Activated B cell treated with CpG ODN at 0.5 μM for 24 hours (primary cell): ENCODE measurements at regions not wholly inside any gene's neighbourhood (a gene's known extent, or its start where the extent isn't known, plus 50 kb on each side); places are given as distances from the start of the nearest gene placed in this dataset.

Source experiments
- ATAC-seq: fragments of 200-7000 bp; cut with Tn5 transposase; one replicate; pipeline ENCODE4 v1.10.0; 2021; ENCODE audit warnings: low read depth, mild to moderate bottlenecking, moderate library complexity
- CTCF ChIA-PET: fragments of 350-600 bp; sonication (Branson Sonifier 250); formaldehyde crosslinking; loops from one replicate; lab custom pipeline; 2021; ENCODE audit warnings: antibody characterized with exemption; lab: Charles Lee
- POLR2A ChIA-PET: fragments of 350-600 bp; sonication (Branson Sonifier 250); formaldehyde crosslinking; loops from one replicate; lab custom pipeline; 2021; ENCODE audit warnings: antibody characterized with exemption; lab: Charles Lee
- DNase-seq: peaks from one replicate; pipeline ENCODE4 v3.0.0; 2022
- H3K27ac Mint-ChIP-seq: one replicate; pipeline ENCODE4 v1.8.0; 2020; ENCODE audit warnings: mixed read lengths
- H3K27me3 Mint-ChIP-seq: one replicate; pipeline ENCODE4 v1.8.0; 2021; ENCODE audit warnings: mixed read lengths
- H3K36me3 Mint-ChIP-seq: one replicate; pipeline ENCODE4 v1.8.0; 2021; ENCODE audit warnings: low read depth, mixed read lengths
- H3K4me1 Mint-ChIP-seq: one replicate; pipeline ENCODE4 v1.8.0; 2021; ENCODE audit warnings: mixed read lengths
- H3K4me3 Mint-ChIP-seq: one replicate; pipeline ENCODE4 v1.8.0; 2020; ENCODE audit warnings: mild to moderate bottlenecking, mixed read lengths
- H3K9me3 Mint-ChIP-seq: one replicate; pipeline ENCODE4 v1.8.0; 2020; ENCODE audit warnings: mixed read lengths
- intact Hi-C: fragments of 100-400 bp; cut with micrococcal nuclease; formaldehyde crosslinking; loops from one replicate; pipeline ENCODE4 v1.15.1; 2024
- TF ChIP-seq, protein P1 (sequence below): fragments of 200-600 bp; IDR thresholded peaks from one replicate; pipeline ENCODE4 v1.8.0; 2022; ENCODE audit warnings: antibody characterized with exemption, mild to moderate bottlenecking

DNA sequence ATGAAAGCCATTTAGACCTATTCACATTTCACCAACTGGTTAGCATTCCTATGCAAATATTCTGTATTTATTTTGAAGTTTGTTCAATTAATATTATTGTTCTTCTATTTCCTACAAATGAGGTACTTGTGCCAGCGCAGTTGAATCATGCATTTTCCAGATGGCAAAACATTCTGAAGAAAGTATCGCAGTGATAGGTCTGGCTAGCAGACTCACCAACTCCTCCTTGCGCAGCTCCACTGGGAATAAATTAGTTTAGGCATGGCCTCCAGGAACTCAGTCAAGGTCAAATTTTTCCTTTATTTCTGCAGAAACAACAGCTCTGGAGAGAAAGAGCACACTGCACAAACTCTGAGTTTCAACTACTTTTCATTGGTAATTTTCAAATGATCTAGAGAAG, 437.7 kb downstream of the COL12A1 start:
- ChIA-PET POLR2A (no interaction called here), CTCF (no interaction called here)
- Mint-ChIP-seq H3K27me3 (no peaks in the 10 kb centered on the region), H3K9me3 (peaks cover 3% of the 10 kb centered on the region), H3K4me1 (no peaks in the 10 kb centered on the region), H3K27ac (no peak overlapping the region), H3K36me3 (no peaks in the 10 kb centered on the region), H3K4me3 (no peak overlapping the region)
- TF ChIP-seq, protein P1, sequence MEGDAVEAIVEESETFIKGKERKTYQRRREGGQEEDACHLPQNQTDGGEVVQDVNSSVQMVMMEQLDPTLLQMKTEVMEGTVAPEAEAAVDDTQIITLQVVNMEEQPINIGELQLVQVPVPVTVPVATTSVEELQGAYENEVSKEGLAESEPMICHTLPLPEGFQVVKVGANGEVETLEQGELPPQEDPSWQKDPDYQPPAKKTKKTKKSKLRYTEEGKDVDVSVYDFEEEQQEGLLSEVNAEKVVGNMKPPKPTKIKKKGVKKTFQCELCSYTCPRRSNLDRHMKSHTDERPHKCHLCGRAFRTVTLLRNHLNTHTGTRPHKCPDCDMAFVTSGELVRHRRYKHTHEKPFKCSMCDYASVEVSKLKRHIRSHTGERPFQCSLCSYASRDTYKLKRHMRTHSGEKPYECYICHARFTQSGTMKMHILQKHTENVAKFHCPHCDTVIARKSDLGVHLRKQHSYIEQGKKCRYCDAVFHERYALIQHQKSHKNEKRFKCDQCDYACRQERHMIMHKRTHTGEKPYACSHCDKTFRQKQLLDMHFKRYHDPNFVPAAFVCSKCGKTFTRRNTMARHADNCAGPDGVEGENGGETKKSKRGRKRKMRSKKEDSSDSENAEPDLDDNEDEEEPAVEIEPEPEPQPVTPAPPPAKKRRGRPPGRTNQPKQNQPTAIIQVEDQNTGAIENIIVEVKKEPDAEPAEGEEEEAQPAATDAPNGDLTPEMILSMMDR, result no peak
- intact Hi-C loops, result no loop called here
- DNase-seq (no peak), ATAC-seq (no peak)

DNA sequence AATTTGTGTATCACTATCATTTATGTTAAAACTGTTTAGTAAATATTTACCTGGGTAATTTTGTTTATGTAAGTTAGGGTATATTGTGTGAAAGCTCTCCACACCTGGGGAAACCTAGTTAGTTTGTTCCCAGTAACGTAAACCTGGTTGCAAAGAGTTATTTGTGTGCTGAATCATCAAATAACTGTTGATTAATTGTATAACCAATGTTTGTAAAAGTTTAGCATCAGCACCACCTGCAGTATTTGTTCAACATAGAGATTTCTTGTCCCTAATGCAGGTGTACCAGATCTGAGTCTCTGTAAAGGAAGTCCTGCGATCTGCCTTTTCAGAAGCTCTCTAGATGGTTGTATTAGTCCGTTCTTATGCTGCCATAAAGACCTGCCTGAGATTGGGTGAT, 440.4 kb downstream of the COL12A1 start:
- no peak for ATAC-seq
- Mint-ChIP-seq H3K36me3 (no peaks in the 10 kb centered on the region), H3K4me1 (no peaks in the 10 kb centered on the region), H3K27ac (no peak overlapping the region), H3K4me3 (no peak overlapping the region), H3K27me3 (no peaks in the 10 kb centered on the region), H3K9me3 (peaks cover 3% of the 10 kb centered on the region)
- intact Hi-C loops, result no loop called here
- CTCF ChIA-PET, result no interaction called here
- DNase-seq, result no peak
- TF ChIP-seq, protein P1, result no peak
- POLR2A ChIA-PET, result no interaction called here

DNA sequence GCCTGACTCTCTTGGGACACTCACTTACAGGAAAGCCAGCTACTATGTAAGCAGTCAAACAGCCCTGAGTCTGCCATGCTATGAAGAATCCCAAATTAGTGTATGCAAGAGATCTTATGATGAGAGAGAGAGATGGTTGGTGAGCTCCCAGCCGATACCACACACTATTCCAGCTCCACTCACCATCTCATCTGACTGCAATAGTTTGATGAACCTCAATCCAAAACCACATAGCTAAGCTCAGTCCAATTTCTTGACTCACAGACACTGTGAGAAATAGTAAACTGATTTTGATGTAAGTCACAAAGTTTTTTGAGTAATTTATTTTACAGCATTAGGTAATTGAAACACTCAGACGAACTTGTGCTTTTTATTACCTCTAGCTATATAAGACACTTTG, 441.4 kb downstream of the COL12A1 start:
- intact Hi-C loops, result no loop called here
- Mint-ChIP-seq H3K36me3 (no peaks in the 10 kb centered on the region), H3K27me3 (no peaks in the 10 kb centered on the region), H3K4me1 (no peaks in the 10 kb centered on the region), H3K9me3 (peaks cover 3% of the 10 kb centered on the region), H3K27ac (no peak overlapping the region), H3K4me3 (no peak overlapping the region)
- TF ChIP-seq, protein P1, result no peak
- no peak for ATAC-seq
- ChIA-PET POLR2A (no interaction called here), CTCF (no interaction called here)
- no peak for DNase-seq

DNA sequence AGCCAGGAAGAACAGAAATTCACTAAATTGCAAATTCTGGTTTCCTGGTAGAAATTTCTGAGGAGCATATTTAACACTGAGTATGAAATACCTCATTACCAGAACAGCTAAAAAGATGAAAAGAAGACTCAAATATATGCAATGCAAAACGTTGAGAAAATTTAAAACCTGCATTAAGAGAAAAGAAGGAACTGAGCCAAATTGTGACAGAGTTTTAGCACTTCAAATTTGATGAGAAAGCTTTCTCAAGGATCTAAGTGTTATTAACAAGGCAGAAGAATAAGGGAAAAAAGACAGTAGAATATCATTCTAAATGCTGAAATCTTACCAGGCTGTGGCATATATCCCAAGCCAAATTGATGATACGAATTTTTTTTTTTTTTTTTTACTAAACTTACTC, 443.0 kb downstream of the COL12A1 start:
- H3K27me3 Mint-ChIP-seq, result no peaks in the 10 kb centered on the region
- H3K27ac Mint-ChIP-seq, result no peak overlapping the region
- peaks cover 3% of the 10 kb centered on the region for H3K9me3 Mint-ChIP-seq
- ATAC-seq (no peak), DNase-seq (no peak)
- H3K4me3 Mint-ChIP-seq, result no peak overlapping the region
- H3K36me3 Mint-ChIP-seq, result no peaks in the 10 kb centered on the region
- TF ChIP-seq, protein P1, result no peak
- CTCF ChIA-PET, result no interaction called here
- H3K4me1 Mint-ChIP-seq, result no peaks in the 10 kb centered on the region
- intact Hi-C loops, result no loop called here
- POLR2A ChIA-PET, result no interaction called here

DNA sequence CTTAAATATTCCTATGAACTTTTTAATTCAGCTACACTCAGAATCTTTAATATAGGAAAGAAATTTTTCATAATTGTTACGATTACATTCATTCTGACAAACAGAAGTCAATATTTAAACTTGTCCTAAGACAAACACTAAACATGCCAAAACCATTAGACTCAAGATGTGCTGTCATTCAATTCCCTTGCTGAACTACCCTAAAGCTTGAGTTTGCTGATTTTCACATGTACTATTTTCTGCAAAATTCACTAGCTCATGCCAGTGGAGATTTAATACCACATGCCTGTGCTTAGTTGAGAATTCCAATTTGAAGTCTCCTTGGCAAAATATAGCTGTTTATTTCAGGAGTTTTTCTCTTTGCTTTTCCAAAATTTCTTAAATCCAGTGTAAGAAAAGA, 448.0 kb downstream of the COL12A1 start:
- no peaks in the 10 kb centered on the region for H3K4me1 Mint-ChIP-seq
- POLR2A ChIA-PET, result no interaction called here
- H3K27ac Mint-ChIP-seq, result no peak overlapping the region
- intact Hi-C loops, result no loop called here
- no peak for ATAC-seq
- H3K36me3 Mint-ChIP-seq, result no peaks in the 10 kb centered on the region
- no peaks in the 10 kb centered on the region for H3K27me3 Mint-ChIP-seq
- TF ChIP-seq, protein P1, result no peak
- CTCF ChIA-PET, result no interaction called here
- H3K4me3 Mint-ChIP-seq, result no peak overlapping the region
- no peaks in the 10 kb centered on the region for H3K9me3 Mint-ChIP-seq
- no peak for DNase-seq
